Small intestine (tissue), 7 donors: ENCODE measurements at regions not wholly inside any gene's neighbourhood (a gene's known extent, or its start where the extent isn't known, plus 50 kb on each side); places are given as distances from the start of the nearest gene placed in this dataset.
"Not testable (repeated sequence)": the region's sequence is repeated elsewhere in the genome, so short reads cannot be mapped to it uniquely, and the experiment has no call there.

Source experiments
- DNase-seq, 2 donors: peaks; one replicate each; pipeline versions ENCODE4 v3.0.0 to v3.0.0-alpha.2; 2013
- FAIRE-seq: peaks from 2 replicates; lab custom pipeline; 2012; peaks lifted over from hg19 to GRCh38; lab: Jason Lieb, UNC
- H3K27ac ChIP-seq, 3 donors: one replicate each; pipeline ENCODE4 v1.5.1; 2013; ENCODE audit warnings: low read length in 2 of 3, mild to moderate bottlenecking in 2 of 3, control low read depth in 1 of 3, inconsistent platforms in 1 of 3, low read depth in 1 of 3, moderate library complexity in 1 of 3
- H3K27me3 ChIP-seq, 3 donors: one replicate each; pipeline ENCODE4 v1.6.1; 2013; ENCODE audit warnings: low read length in 3 of 3, inconsistent platforms in 1 of 3; ENCODE audit not compliant: control insufficient read depth in 3 of 3, insufficient read depth in 3 of 3
- H3K36me3 ChIP-seq, 3 donors: one replicate each; pipeline ENCODE4 v1.6.1; 2013; ENCODE audit warnings: low read length in 3 of 3, inconsistent platforms in 1 of 3, low read depth in 1 of 3, mild to moderate bottlenecking in 1 of 3, moderate library complexity in 1 of 3; ENCODE audit not compliant: control insufficient read depth in 3 of 3, insufficient read depth in 2 of 3
- H3K4me1 ChIP-seq, 3 donors: one replicate each; pipeline ENCODE4 v1.6.1; 2013; ENCODE audit warnings: low read length in 2 of 3, inconsistent platforms in 1 of 3, low read depth in 1 of 3, mild to moderate bottlenecking in 1 of 3, moderate library complexity in 1 of 3; ENCODE audit not compliant: control insufficient read depth in 3 of 3, insufficient read depth in 2 of 3
- H3K4me3 ChIP-seq, 3 donors: one replicate each; pipeline ENCODE4 v1.5.1; 2013; ENCODE audit warnings: low read length in 3 of 3, control low read depth in 1 of 3, inconsistent platforms in 1 of 3, low read depth in 1 of 3, mild to moderate bottlenecking in 1 of 3, moderate library complexity in 1 of 3
- H3K9me3 ChIP-seq, 2 donors: one replicate each; pipeline ENCODE4 v1.6.1; 2013; ENCODE audit warnings: low read depth in 1 of 2, low read length in 1 of 2; ENCODE audit not compliant: control insufficient read depth in 2 of 2, insufficient read depth in 1 of 2
- WGBS, 3 donors: extraction: QIAGEN DNeasy Blood & Tissue Kit; methylation state at CpG; one replicate each; pipeline ENCODE4 v1.1.7; 2013; 5-methylcytosine and 5-hydroxymethylcytosine counted together
- donor health status: healthy with polysubstance abuse.
- donor health status: control.
- donor health status: control.
- donor health status: Bipolar disorder and iron deficiency.
- donor health status: healthy.

DNA sequence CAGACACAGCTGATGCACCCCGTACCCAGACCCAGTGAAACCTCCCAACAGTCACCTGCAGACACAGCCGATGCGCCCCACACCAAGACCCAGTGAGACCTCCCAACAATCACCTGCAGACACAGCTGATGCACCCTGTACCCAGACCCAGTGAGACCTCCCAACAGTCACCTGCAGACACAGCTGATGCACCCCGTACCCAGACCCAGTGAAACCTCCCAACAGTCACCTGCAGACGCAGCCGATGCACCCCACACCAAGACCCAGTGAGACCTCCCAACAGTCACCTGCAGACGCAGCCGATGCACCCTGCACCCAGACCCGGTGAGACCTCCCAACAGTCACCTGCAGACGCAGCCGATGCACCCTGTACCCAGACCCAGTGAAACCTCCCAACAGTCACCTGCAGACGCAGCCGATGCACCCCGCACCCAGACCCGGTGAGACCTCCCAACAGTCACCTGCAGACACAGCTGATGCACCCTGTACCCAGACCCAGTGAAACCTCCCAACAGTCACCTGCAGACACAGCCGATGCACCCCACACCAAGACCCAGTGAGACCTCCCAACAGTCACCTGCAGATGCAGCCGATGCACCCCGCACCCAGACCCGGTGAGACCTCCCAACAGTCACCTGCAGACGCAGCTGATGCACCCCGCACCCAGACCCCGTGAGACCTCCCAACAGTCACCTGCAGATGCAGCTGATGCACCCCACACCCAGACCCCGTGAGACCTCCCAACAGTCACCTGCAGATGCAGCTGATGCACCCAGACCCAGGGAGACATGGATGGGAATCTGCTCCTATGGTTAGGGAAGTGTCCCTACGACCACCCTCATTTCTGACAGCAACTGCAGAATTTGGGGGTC lies 178.3 kb upstream of the C1orf174 start:
- FAIRE-seq, H3K27me3 ChIP-seq, H3K4me1 ChIP-seq, H3K27ac ChIP-seq, H3K9me3 ChIP-seq, H3K4me3 ChIP-seq, H3K36me3 ChIP-seq, DNase-seq: not testable (repeated sequence)
- 79 to 84% (median 79%) methylated on average over 16 to 24 of the region's 24 CpGs for WGBS, 3 donors

DNA sequence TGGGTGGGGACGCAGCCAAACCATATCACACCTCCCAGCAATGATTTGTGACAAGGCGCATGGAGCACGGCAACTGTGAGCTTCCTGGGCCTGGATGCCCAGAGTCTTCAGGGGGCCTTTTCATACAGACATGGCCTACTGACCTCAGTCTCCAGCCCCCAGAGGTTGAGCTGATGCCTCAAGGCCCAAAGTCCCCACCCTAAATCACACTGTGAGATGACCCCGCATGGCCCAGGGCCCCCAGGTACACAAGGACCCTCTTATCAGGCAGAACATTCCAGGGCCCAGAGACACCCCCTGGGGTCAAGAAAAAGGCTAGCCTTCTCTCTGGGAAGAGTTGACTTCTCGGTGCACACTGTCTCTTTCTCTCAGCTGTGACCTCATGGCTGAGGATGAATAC lies 179.7 kb upstream of the C1orf174 start:
- no peaks in the 10 kb centered on the region for H3K27me3 ChIP-seq
- FAIRE-seq, result no peak

DNA sequence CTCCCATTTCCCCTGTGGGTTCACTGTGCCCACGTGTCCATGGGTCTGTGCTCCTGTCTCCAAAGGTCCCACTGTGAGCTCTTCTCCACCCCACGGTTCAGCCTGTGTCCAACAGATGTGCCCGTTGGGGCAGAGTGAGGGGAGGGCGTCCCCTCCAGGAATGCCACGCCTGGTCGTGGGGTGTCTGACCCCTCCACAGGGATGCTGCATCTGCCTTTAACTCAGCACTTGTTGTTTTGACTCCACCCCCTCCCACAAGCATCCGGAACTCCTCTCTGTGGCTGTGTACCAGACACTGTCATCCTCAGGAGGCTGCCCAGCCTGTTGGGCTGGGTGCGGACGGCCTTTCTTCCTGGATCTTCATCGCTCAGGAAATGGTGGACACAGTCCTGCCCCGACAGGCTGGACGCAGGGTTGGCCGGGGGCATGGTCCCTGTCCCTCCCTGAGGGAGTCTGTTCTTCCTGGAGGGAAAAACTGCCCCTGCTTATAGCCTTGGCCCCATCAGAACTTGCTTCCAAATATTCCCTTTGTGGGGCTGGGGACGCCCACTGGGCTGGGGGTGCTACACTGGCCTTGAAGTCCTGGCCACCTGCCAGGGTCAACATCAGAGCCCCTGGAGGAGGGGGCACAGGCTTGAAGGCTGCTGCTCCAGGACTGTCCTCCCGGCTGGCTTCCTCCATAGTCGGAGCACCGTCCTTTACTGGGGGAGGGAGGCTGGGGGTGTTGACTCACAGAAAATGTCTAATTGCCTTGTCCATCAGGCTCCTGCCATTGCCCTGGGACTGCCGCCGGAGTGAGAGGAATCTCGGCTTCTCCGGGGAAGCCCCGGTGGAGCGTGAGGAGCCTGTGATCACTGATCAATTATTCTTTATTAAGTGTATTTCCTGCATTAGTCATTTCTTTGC lies 182.0 kb upstream of the C1orf174 start:
- WGBS, 3 donors, result 57 to 70% (median 69%) methylated on average over 23 of the region's 23 CpGs
- no peaks in the 10 kb centered on the region for H3K27me3 ChIP-seq
- no peak for FAIRE-seq
- peaks cover 0 to 12% (median 0%) of the 10 kb centered on the region in 3 donors for H3K4me1 ChIP-seq
- no peak overlapping the region for H3K27ac ChIP-seq
- peaks cover 0 to 3% of the 10 kb centered on the region in 2 donors for H3K9me3 ChIP-seq
- no peak overlapping the region for H3K4me3 ChIP-seq
- no peak for DNase-seq
- H3K36me3 ChIP-seq, result no peaks in the 10 kb centered on the region

More for the DNA sequence above, 179.7 kb upstream of the C1orf174 start:
- Histone ChIP-seq H3K36me3 (no peaks in the 10 kb centered on the region), H3K9me3 (peaks cover 0 to 3% of the 10 kb centered on the region in 2 donors), H3K27ac (no peak overlapping the region), H3K4me1 (peaks cover 0 to 11% (median 0%) of the 10 kb centered on the region in 3 donors), H3K4me3 (no peak overlapping the region)
- no peak for DNase-seq
- 72 to 75% (median 73%) methylated on average over 5 of the region's 5 CpGs for WGBS, 3 donors

DNA sequence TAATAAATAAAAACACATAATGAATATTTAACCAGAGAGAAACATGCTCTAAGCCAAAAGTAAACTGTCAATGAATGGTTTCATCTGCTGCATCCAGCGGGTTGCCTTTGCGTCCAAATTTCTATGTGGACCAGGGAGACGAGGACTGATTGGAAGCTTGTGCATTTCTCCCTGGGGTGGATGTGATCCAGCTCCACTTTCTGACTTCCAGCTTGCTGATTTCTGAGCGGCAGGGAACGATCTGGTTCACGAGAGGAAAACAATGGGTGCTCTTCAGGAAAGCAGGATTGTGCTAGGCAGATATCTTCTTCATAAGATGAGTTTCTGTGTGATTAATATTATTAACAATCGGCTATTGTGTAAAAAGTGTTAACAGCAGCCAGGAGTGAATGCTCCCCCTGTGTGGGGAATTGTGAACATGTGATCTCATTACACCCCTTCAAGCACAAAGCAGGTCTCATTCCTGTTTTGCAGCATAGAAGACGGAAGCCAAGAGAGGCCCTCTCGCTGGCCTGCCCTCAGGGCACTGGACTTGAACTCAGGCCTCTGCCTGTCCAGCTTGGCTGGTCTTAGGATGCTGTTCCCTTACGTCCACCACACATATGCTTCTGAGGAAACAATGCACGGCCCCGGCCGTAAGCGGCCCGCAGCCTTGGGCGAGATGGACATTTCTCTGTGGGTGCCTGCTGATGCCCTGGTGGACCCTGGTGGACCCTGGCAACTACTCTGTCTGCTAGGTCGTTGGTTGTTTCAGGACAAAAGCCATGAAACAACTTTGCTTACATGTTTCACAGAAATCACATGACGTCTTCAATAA lies 183.4 kb upstream of the C1orf174 start:
- 14 to 55% (median 36%) methylated on average over 18 of the region's 18 CpGs for WGBS, 3 donors
- FAIRE-seq (no peak), DNase-seq (no peak)
- H3K27ac ChIP-seq, result no peak overlapping the region
- H3K4me3 ChIP-seq, result no peak overlapping the region
- H3K36me3 ChIP-seq, result no peaks in the 10 kb centered on the region
- H3K4me1 ChIP-seq, result peaks cover 0 to 12% (median 0%) of the 10 kb centered on the region in 3 donors
- H3K9me3 ChIP-seq, result peaks cover 0 to 3% of the 10 kb centered on the region in 2 donors
- no peaks in the 10 kb centered on the region for H3K27me3 ChIP-seq

DNA sequence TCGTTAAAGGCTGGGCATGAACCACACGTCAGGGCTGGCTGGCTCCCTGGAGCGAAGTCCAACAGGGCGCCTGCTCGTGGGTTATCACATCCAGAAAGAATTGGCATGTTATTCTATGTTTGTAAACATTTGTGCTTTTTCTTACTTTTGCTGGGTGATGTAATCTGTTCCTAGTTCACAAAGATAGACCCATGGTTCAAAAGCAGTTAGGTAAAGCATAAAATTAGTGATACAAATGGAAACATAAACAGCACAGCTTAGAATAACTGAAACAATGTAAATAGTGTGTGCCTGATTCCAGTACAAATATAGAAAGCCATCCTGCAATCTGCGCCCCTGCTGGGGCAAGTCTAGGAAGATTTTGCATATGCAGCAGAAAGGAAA lies 184.0 kb upstream of the C1orf174 start:
- 10 to 43% (median 25%) methylated on average over 6 of the region's 6 CpGs for WGBS, 3 donors
- no peaks in the 10 kb centered on the region for H3K36me3 ChIP-seq
- DNase-seq (peak; percentile 50 to 79), FAIRE-seq (no peak)
- H3K27ac ChIP-seq, result no peak overlapping the region
- H3K4me3 ChIP-seq, result no peak overlapping the region
- peaks cover 0 to 12% (median 0%) of the 10 kb centered on the region in 3 donors for H3K4me1 ChIP-seq
- H3K9me3 ChIP-seq, result peaks cover 0 to 3% of the 10 kb centered on the region in 2 donors
- H3K27me3 ChIP-seq, result no peaks in the 10 kb centered on the region

DNA sequence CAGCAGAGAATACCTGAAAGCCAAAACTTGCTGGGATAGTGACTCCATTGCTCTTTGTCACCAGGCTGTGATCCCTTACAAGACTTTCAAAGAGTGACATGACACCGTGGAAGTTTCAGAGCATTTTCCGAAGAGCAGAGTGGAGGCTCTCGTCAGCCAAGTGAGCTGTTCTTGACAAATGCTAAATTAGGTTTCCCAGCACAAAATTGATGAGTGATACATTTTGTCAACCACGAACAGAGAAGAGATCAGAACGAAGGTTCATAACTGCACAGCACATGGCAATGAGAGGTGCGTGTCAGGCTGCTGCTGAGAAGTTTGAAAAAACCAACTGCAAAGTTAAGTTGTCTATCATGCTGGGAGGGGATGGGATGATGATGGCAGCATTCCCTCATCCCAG lies 184.4 kb upstream of the C1orf174 start:
- H3K4me1 ChIP-seq, result peaks cover 0 to 12% (median 0%) of the 10 kb centered on the region in 3 donors
- H3K27me3 ChIP-seq, result no peaks in the 10 kb centered on the region
- 62 to 74% (median 71%) methylated on average over 6 of the region's 6 CpGs for WGBS, 3 donors
- DNase-seq (no peak), FAIRE-seq (no peak)
- H3K4me3 ChIP-seq, result no peak overlapping the region
- H3K27ac ChIP-seq, result no peak overlapping the region
- peaks cover 0 to 3% of the 10 kb centered on the region in 2 donors for H3K9me3 ChIP-seq
- H3K36me3 ChIP-seq, result no peaks in the 10 kb centered on the region

DNA sequence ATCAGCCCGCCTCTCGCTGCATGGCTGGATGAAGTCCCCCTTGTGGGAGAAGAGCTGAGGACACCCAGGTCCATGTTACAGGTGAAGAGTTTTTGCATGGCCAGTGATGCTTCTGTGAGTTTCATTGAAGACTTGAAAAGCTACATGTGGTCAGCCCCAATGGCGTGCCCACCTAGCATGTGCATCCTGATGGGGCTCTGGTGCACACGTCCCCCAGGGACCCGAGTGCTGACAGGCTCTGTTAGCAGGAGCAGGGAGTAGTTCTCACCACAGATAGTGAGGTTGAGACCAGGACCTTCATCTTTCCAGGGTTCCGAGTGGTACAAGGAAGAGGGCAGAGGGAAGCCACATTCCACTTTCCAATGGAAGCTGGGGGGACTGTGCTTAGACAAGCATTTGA lies 184.8 kb upstream of the C1orf174 start:
- Histone ChIP-seq H3K9me3 (peaks cover 0 to under 1% of the 10 kb centered on the region in 2 donors), H3K27me3 (no peaks in the 10 kb centered on the region), H3K27ac (no peak overlapping the region), H3K36me3 (no peaks in the 10 kb centered on the region), H3K4me3 (no peak overlapping the region), H3K4me1 (peaks cover 0 to 12% (median 0%) of the 10 kb centered on the region in 3 donors)
- 83 to 89% (median 86%) methylated on average over 6 of the region's 6 CpGs for WGBS, 3 donors
- no peak for DNase-seq
- FAIRE-seq, result no peak
